Neural crest cell (in vitro differentiated cells): ENCODE measurements at regions not wholly inside any gene's neighbourhood (a gene's known extent, or its start where the extent isn't known, plus 50 kb on each side); places are given as distances from the start of the nearest gene placed in this dataset.

ENCODE experiments used
- DNase-seq: peaks from one replicate; pipeline ENCODE4 v3.0.0; 2021; ENCODE audit warnings: low read depth, mixed read lengths, low spot score
- H3K27ac Mint-ChIP-seq: one replicate; pipeline ENCODE4 v1.8.0; 2021; ENCODE audit warnings: mild to moderate bottlenecking, mixed read lengths; ENCODE audit not compliant: unreplicated experiment
- H3K27me3 Mint-ChIP-seq: 2 replicates; pipeline ENCODE4 v1.8.0; 2021; ENCODE audit warnings: low read depth, mild to moderate bottlenecking, mixed read lengths
- H3K36me3 Mint-ChIP-seq: 2 replicates; pipeline ENCODE4 v1.8.0; 2021; ENCODE audit warnings: low read depth, mild to moderate bottlenecking, mixed read lengths
- H3K4me1 Mint-ChIP-seq: 2 replicates; pipeline ENCODE4 v1.8.0; 2021; ENCODE audit warnings: mixed read lengths
- H3K4me3 Mint-ChIP-seq: one replicate; pipeline ENCODE4 v1.8.0; 2021; ENCODE audit warnings: mild to moderate bottlenecking, mixed read lengths
- H3K9me3 Mint-ChIP-seq: 2 replicates; pipeline ENCODE4 v1.8.0; 2021; ENCODE audit warnings: mixed read lengths
- CTCF ChIP-seq: fragments of 200-600 bp; sonication (generic); conservative IDR thresholded peaks from 2 replicates; pipeline ENCODE4 v1.5.0; 2021; ENCODE audit warnings: antibody characterized with exemption, mild to moderate bottlenecking

GRCh38 chr2:123808243-123808642 is 216.8 kb upstream of the CNTNAP5 start:
- Mint-ChIP-seq H3K4me3 (no peak overlapping the region), H3K27ac (no peak overlapping the region), H3K9me3 (peaks cover 34% of the 10 kb centered on the region), H3K4me1 (no peaks in the 10 kb centered on the region), H3K27me3 (no peaks in the 10 kb centered on the region), H3K36me3 (peaks cover 12% of the 10 kb centered on the region)
- no peak for TF ChIP-seq CTCF
- DNase-seq, result no peak

GRCh38 chr2:123811846-123812245 is 213.2 kb upstream of the CNTNAP5 start:
- TF ChIP-seq CTCF, result no peak
- H3K4me1 Mint-ChIP-seq, result no peaks in the 10 kb centered on the region
- H3K4me3 Mint-ChIP-seq, result no peak overlapping the region

GRCh38 chr2:123816203-123816602 is 208.9 kb upstream of the CNTNAP5 start:
- Mint-ChIP-seq H3K27me3 (no peaks in the 10 kb centered on the region), H3K4me1 (no peaks in the 10 kb centered on the region), H3K27ac (no peak overlapping the region), H3K36me3 (peaks cover 2% of the 10 kb centered on the region), H3K9me3 (no peaks in the 10 kb centered on the region), H3K4me3 (no peak overlapping the region)
- no peak for TF ChIP-seq CTCF
- no peak for DNase-seq

More at GRCh38 chr2:123811846-123812245, 213.2 kb upstream of the CNTNAP5 start:
- Mint-ChIP-seq H3K9me3 (peaks cover 19% of the 10 kb centered on the region), H3K27ac (no peak overlapping the region), H3K36me3 (peaks cover 7% of the 10 kb centered on the region), H3K27me3 (no peaks in the 10 kb centered on the region)
- DNase-seq, result no peak

GRCh38 chr2:123816928-123817327 is 208.2 kb upstream of the CNTNAP5 start:
- no peaks in the 10 kb centered on the region for H3K4me1 Mint-ChIP-seq
- TF ChIP-seq CTCF, result no peak
- no peak for DNase-seq
- H3K27me3 Mint-ChIP-seq, result no peaks in the 10 kb centered on the region
- no peak overlapping the region for H3K27ac Mint-ChIP-seq
- H3K4me3 Mint-ChIP-seq, result no peak overlapping the region
- no peaks in the 10 kb centered on the region for H3K9me3 Mint-ChIP-seq
- H3K36me3 Mint-ChIP-seq, result peaks cover 2% of the 10 kb centered on the region

- Mint-ChIP-seq H3K27me3 (no peaks in the 10 kb centered on the region), H3K4me3 (no peak overlapping the region), H3K27ac (no peak overlapping the region), H3K36me3 (peaks cover 4% of the 10 kb centered on the region), H3K9me3 (peaks cover 12% of the 10 kb centered on the region), H3K4me1 (no peaks in the 10 kb centered on the region)
- no peak for TF ChIP-seq CTCF
- DNase-seq, result no peak
Measured at GRCh38 chr2:123826729-123827271, 198.3 kb upstream of the CNTNAP5 start.

- no peaks in the 10 kb centered on the region for H3K4me1 Mint-ChIP-seq
- no peak for DNase-seq
- H3K27me3 Mint-ChIP-seq, result no peaks in the 10 kb centered on the region
- peaks cover 10% of the 10 kb centered on the region for H3K9me3 Mint-ChIP-seq
- peaks cover 8% of the 10 kb centered on the region for H3K36me3 Mint-ChIP-seq
- no peak overlapping the region for H3K4me3 Mint-ChIP-seq
- no peak for TF ChIP-seq CTCF
- no peak overlapping the region for H3K27ac Mint-ChIP-seq
Measured at GRCh38 chr2:123839326-123839725, 185.8 kb upstream of the CNTNAP5 start.
